Femur (tissue), 1 donor: ENCODE measurements at regions not wholly inside any gene's neighbourhood (a gene's known extent, or its start where the extent isn't known, plus 50 kb on each side); places are given as distances from the start of the nearest gene placed in this dataset.

ENCODE experiments used
- DNase-seq: peaks from one replicate; pipeline ENCODE4 v3.0.0-alpha.2; 2017

DNA sequence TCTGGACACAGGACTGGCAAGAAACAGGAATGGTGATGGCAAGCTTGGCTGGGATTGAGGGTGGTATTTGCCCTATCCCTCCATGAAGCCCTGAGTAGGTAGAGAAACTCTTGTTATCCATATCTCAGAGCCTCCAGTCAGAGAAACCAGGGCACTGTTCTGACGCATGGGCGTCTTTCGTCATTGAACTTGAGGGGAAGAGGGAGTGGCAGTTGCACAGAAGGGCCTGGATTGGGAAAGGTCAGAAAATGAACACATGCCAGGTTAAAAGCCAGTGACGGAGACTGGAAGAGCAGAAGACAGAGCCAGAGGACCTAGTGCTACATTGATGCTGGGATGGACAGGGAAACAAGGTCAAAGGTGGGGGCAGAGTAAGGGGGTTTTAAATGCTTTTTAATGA lies 516.7 kb downstream of the PLPP3 start:
- no peak for DNase-seq

DNA sequence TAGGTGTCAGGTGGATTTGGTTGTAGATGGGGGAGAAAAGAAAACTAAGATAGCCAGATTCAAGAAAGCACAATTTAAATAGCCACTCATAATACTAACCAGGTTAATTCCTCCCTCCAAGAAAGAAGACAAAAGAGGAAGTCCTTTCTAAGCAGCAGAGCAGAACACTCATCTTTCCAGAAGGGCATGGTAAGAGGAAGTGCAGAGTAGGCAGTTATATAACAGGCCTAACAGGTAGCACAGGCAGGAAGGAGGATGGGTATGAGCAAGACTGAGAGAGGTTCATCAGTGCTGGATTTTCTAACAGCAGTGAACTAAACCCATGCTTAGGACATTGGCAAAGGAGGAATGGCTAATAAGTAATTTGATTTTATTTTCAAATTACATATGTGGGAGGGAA lies 517.5 kb downstream of the PLPP3 start:
- no peak for DNase-seq

DNA sequence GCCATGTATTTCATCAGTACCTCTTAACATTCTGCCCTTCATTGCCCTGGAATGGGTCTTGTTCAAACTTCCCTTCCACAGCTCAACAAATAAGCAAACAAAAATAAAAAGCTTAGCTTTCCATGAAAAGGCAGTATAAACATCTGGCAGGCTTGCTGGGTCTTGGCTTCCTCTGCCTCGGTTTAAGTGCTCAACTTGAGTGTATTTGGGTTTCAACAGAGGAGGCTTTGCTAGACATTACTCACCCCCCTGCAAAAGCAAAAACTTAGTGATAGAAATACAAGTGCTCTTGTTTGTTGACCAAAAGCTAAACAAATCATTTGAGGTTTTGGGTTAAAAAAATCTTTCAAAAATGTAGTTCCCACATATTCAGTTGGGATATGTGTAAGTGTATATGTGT lies 518.5 kb downstream of the PLPP3 start:
- peak; percentile 70 for DNase-seq

DNA sequence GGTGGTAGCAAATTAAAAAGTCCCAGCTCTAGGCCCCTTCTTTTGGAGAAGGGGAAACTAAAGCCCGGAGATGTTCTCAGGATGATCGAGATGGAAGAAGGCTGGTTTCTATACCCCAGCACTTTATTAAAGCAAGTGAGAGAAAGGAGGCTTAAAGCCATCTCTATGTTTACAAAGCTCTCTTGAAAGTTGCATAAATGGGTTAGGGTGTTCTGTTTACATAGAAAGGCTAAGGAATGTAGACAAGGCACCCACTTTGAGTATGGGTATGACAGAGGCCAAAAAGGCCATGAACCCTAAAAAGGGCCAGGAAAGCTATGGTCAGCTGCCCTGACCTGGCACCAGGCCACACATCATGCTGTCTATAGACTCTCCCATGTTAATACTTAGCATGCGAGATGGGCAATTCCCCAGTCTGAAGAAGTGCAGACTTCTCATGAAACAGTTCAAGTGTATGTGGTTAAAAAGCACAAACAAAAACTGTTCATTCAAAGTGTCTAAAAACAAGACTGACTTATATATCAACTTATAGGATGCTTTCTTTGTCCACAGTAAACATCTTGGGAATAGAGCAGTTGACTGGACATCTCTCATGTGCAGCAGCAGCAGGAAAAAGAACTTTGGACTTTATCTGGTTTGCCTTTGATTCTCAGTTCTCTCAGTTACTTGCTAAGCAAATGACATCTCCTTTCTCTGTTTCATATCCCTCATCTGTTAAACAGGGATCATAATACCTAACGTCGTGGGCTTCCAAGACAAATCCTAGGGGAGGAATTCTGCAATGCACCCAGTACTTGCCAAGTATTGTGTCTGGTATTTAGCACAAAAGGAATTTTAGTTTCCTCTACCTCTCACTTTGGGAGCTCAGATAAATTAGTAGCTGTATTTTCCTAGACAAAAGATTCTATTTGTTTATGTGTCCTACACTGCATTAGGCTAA lies 521.6 kb downstream of the PLPP3 start:
- DNase-seq = no peak

DNA sequence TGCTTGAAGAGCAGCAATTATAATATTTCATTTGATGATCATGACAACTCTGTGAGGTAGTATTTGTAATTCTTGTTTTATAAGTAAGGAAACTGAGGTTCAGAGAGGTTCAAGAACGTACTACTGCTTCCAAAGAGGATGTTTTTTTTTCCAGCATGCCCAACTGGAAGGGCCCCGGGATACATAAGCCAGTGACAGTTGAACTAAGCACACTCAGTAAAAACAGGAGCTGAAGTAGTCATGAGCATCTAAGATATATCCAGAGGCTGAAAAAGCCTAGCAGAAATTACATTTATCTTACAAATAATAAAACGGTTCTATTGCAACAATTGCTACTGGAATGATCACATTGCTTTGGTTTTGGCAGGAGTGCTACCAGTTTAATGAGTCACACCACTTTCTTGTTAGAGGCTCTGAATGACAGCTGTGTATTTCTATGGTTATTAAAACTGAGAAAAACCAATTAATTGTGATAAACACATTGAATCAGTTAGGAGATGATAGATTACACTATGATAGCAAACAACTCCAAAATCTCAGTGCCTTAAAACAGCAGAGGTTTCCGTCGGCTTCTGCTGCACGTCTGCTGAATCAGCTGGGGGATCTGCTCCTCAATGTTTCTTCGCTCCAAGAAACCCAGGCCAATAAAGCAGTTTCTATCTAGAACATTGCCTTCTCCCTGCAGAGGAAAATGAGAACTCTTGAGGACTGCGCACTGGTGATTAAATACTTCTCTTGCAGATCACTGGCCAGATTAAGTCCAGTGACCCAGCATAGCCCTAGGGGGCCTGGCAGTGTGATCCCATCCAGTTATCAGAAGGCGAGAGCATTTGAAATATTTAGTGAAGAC lies 522.7 kb downstream of the PLPP3 start:
- no peak for DNase-seq

DNA sequence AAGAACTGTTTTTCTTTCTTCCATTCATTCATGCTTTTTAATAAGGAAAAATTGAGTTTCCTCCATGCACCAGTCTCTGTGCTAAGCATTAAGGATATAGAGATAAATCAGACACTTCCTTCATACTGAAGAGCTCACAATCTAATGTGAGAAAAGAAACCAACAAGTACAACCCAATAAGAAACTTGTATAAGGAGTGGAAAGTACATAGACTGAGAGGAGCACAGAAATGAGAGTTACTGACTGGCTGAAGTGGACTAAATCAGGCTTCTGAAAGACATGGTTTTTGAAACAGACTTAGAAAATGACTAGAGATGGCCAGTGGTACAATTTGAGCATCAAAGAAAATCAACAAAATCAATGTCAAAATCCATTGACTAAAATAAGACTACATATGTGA lies 524.4 kb downstream of the PLPP3 start:
- DNase-seq = no peak

DNA sequence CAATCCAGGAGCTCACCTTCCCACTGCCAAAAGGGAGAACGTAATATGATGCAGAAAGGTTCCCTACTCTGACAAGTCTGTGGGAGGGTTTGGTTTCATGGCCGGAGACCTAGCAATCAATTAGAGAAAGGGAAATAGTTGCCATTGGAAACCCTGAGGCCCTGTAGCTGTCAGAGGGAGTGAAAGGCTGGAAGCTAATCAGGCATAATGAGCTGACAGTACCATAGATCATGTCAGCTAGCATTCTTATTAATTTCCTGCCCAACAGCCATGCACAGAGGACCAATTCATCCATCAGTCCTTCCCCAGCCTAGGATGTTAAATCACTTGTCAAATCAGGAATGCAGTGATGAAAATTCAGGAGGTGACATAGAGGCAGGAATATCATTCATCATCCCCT lies 527.3 kb downstream of the PLPP3 start:
- no peak for DNase-seq

DNA sequence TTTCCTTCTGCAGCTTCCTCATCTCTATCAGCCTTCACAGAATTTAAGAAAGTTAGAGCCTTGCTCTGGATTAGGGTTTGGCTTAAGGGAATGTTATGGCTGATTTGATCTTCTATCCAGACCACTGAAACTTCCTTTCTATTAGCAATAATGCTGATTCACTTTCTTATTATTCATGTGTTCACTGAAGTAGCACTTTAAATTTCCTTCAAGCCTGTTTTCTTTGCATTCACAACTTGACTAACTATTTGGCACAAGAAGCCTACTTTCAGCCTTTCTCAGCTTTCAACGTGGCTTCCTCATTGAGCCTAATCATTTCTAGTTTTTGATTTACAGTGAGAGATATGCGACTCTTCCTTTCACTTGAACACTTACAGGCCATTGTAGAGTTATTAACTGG lies 528.5 kb downstream of the PLPP3 start:
- no peak for DNase-seq

DNA sequence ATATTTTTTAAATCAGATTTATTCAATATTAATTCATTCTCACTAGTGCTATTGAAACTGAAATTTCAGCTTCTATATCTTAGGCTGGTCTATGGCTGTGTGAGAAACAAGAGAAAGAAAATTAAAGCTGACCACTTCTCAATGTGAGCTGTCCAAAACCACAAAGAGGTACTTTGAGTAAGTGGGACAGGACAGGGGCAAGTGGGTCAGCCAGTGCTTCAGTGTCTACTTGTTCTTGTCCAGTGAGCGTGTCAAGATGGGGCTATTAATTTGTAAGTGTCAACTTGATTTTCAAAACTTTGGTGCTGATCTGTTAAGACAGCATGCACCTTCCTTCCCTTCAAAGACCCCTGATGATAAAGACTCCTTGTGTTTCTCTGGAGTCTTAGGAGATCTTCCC lies 533.9 kb downstream of the PLPP3 start:
- DNase-seq = no peak

DNA sequence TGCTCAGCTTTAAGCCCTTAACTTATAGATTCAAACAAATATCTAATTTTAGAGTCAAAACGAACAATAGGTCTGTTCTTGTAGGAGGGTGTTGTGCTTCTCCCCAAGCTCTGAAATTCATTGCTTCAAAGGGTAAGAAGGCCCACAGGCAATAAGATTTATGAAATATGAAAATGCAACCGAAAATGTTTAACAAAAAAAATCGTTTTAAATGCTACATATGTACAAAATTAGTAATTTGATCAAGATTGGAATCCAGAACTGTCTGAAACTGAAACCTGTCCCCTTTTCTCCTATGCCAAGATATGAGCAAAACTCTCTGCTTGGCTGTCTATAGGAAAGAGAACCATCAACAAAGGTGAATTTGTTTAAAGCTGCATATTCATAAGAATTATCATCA lies 534.3 kb downstream of the PLPP3 start:
- DNase-seq = no peak

DNA sequence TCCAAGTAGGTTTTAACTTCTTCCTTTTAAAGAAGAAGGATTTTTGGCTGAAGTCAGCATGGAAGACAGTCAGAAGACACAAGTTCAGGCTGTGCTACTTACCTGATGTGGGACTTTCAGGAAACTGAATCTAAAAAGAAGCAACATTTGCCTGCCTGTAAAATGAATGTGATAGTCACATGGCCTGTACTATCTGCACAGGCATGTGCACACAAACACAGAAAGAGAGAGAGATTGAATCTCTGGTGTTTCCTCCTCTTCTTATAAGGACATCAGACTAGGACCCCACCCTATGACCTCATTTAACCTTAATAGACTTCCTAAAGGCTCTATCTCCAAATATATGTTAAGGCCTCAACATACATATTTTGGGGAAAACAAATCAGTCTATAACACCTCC lies 542.9 kb downstream of the PLPP3 start:
- DNase-seq = no peak

DNA sequence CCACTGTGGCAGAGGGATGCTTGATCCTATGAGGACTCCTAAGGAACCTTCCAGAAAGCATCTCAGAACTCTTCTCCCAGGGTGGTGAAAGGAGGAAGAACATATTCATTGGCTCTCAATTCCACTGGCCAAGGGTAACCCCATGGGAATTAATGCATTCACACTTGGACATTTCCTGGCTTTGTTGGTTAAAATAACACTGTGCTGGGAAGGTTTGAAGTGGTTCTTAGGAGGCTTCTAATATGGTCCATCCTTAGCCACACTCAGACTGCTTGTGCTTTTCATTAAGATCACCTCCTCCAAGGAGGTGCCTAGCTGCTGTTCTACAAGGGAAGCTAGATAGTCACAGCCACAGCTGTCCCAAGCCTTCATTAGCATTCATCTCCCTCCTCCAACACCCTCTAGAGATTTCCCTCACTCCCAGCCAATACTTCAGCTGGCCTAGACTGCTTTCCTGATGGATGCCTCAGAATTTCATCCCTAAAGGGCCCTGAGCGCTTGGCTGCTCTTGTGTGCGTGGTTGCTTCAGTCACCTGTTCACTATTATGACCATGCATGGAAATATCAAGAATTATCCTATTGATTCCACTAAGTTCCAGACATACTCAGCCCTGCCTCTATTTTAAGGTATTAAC lies 544.4 kb downstream of the PLPP3 start:
- DNase-seq = no peak

DNA sequence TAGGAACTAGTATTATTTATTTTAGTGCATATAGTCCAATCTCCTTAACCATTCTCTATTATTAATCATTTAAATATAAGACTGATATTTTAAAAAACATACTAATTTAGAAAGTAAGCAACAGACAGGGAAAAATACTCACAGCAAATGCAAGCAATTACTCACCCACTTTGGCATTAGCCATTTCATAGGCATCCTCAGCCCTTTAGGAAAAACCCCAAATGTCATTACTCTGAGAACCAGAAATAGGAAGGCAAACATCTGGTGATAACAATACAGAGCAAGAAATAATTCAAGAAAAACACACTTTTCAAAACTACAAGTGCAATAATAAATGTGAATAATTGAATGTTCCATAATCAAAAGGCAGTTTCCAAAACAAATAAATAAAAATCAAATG lies 545.1 kb downstream of the PLPP3 start:
- no peak for DNase-seq

DNA sequence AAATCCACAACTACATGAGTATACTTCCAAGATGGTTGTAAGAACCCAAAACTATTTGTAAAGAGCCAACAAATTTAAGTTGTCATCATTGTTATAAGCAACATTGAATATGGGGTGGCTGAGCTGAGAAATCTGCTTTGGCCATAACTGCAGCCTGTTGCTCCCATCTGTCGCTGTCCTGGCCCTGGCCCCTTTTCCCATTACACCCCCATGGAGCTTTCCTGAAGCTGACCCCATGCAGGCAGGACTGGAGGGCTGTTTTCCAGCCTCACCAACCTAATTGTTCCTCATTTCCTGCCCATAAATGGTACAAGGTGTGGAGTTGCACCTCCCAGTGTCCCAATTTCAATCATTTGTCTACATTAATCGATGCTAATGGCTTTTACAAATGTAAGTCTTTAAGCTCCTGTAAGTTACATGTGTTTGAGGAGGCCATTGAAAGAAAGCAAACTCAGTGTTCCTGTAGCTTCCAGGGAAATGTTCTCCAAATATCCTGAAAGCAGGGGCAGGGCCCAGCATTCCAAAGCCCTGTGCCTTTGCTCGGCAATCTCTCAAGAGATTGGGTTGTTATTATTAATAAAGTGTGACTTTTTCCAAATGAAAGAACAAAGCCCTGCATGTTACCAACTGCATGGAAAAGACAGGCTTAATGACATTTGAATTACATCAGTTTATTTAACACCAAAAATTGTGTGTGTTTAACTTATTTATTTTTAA lies 545.9 kb downstream of the PLPP3 start:
- DNase-seq = no peak

DNA sequence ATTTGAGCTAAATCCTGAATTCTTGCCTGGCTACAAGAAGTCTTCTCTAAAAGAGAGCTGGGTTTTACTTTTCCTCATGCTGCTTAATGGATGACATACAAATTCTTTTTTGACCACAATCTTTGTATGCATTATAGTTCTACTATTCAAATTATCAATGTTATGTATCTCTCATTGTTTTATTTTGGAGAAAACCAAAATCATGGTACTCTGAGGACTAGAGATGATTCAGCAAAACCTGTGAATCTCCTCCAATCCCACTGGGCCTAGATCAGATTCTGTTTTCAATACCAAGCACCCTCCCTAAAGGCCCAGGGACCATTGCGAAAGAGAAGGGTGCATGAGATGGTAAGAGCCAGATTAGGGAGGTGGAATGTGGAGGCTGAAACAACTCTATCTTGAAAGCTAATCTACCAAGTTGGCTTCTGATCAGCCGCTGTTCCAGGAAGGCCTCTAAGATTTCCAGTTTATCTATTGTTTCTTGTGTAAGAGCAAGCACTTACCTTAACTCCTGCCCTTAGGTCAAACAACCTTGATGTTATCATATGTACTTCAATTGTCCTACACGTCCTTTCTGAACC lies 547.2 kb downstream of the PLPP3 start:
- no peak for DNase-seq

DNA sequence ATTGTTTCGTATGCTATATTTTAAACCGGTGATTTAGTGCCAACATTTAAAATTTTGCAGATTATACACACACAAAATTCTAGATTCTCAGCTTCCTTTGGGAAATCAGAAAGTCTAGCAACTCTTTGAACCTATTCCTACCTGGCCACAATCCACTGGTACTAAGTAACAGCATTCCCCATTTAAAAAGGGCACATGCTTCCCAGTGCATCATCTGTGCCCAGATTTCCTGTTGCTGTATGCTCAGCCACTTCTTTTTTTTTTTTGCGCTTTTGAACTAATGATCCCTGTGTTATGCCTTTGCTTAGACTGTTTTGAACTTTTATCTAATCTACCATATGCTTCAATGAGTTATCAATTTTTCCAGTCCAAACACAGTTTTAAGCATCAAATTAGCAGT lies 548.4 kb downstream of the PLPP3 start:
- DNase-seq = no peak

DNA sequence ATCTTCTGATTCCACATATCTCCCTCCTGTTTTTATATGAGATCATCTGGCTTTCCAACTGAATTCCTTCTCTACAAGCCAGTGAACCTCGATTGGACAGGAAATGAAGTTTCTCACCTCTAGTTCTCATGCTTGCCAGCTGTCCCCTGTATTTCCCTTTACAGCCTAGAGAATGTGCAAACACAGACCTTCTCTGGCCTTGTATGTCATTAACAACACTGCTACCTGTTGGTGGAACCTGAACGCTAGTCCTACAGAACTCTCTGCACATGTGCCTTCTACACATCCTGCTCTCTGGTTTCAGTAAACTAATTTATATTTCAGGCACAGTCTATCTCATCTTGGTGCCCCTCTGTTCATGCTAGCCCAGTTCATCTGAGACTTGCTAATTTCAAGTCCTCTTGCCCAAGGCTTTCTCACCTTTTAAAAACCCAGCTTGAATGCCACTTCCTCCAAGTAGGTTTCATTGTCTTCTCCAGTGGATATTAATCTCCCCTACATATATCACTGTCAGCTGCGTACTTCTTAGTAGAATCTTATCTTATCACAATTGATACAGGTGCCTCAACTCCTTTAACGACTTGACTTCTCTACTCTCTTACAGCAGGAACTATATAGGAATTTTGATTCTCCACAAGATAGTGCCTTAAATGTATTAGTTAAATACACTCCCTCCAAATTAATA lies 549.9 kb downstream of the PLPP3 start:
- no peak for DNase-seq

DNA sequence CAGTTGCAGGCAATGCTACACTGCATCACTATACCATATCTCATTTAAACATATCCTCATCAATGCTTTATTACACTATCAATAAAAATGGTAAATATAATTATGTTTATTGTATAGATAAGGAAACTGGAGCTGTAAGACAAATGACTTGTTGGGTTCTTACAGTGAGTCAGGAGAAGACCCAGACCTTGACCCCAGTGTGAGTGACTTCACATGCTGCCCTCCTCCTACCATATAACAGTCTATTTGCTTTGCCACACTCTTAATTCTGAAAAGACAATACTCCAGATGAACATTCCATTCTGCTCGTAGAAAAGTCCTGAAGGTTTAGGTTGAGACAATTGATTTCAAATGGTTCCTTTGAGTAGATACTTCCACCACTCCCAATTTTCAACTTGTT lies 550.5 kb downstream of the PLPP3 start:
- no peak for DNase-seq

DNA sequence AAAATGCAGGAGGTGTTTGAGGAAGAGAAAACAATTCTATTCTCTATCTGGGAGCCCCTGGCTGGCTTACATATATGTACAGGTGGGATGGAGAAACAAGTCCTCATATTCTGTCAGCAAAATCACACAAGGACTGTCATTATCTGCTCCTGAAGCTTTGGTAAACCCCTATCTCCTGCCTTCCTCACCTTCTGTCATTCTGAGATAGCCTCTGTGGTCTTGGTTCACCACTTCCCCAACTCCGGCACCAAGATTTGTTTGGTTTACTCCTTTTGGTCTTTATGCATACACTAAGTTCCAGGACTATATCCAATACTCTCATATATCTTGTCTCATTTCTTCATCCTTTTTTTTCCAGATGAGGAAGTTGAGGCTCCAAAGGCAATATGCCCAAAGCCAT lies 551.1 kb downstream of the PLPP3 start:
- DNase-seq = no peak

DNA sequence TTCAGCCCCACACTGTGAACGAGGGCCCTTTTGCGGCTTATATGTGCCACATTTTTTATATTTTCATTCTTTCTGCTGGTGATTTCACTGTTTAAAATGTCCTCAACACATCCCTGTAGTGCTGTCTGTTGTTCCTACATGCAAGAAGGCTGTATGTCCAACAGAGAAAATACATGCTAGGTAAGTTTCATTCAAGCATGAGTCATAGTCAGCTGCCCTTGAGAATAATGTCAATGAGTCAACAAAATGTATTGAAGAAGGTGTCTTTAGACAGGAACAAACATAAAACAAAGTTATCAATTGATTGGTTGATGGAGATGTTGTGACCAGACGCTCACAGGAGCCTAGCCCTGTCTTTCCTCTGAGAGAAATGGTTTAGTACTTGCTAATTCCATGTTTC lies 553.4 kb downstream of the PLPP3 start:
- DNase-seq = no peak

DNA sequence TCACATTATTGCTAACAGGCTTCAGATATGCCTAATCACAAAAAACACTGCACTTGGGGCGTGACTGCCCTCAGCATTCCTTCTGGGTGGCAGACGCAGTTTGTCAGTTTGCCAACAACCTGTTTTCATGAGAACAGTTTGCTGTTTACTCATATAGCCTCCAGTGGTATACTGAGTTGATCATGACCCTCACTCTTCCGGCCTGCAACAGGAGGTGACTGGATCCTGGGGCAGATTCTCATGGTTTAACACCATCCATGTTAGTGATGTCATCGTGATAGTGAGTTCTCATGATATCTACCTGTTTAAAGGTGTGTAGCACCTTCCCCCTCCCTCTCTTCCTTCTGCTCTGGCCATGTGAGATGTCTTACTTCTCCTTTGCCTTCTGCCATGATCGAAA lies 555.2 kb downstream of the PLPP3 start:
- no peak for DNase-seq

DNA sequence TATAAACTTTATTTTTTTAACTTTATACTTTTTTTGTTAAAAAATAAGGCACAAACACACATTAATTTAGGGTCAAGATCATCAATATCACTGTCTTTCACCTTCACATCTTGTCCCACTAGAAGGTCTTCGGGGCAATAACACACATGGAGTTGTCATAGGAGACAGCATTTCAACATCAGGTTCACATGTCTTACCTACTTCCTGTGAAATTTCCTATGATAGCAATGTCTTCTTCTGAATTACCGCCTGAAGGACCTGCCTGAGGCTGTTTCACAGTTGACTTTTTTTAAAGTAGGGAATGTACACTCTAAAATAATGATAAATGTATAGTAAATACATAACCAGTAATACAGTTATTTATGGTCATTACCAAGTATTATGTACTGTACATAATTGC lies 559.4 kb downstream of the PLPP3 start:
- DNase-seq = no peak
